ENCODE measurements at regions not wholly inside any gene's neighbourhood (a gene's known extent, or its start where the extent isn't known, plus 50 kb on each side); places are given as distances from the start of the nearest gene placed in this dataset.

- Histone ChIP-seq H3K9me3 (replicated peaks; ENCODE audit: control insufficient read depth, insufficient read depth, low read length) (no peaks in the 10 kb centered on the region), H3K4me2 (ENCODE audit: insufficient read depth, low read length) (no peak overlapping the region), H3K27me3 (ENCODE audit: control insufficient read depth in 2 of 2, insufficient read depth in 2 of 2, low read length in 2 of 2) (peaks cover 8 to 15% of the 10 kb centered on the region in 2 experiments), H3K9me1 (replicated peaks; ENCODE audit: control insufficient read depth, extremely low read depth, insufficient read depth, low read length) (no peaks in the 10 kb centered on the region), H3K4me1 (ENCODE audit: control insufficient read depth, extremely low read depth, insufficient read depth, low read length) (no peaks in the 10 kb centered on the region), H2AFZ (ENCODE audit: low read depth, low read length) (no peak overlapping the region), H3K4me3 (replicated peaks in 1 of 3; ENCODE audit: insufficient read depth in 1 of 3, low read depth in 1 of 3, low read length in 3 of 3) (no peak overlapping the region), H3K36me3 (ENCODE audit: control insufficient read depth in 2 of 2, extremely low read depth in 1 of 2, insufficient read depth in 2 of 2, low read length in 2 of 2) (no peaks in the 10 kb centered on the region), H4K20me1 (replicated peaks; ENCODE audit: control insufficient read depth, extremely low read depth, insufficient read depth, low read length) (no peaks in the 10 kb centered on the region), H3K27ac (ENCODE audit: insufficient read depth, low read depth, low read length) (no peak overlapping the region), H3K9ac (replicated peaks; ENCODE audit: extremely low read depth, insufficient read depth, low read length) (no peak overlapping the region), H3K79me2 (ENCODE audit: control insufficient read depth, insufficient read depth, low read length) (no peaks in the 10 kb centered on the region)
- ChIA-PET CTCF (no interaction called here), POLR2A (no interaction called here)
- DNase-seq (ENCODE audit: low read depth, low spot score) (no peak), FAIRE-seq (no peak)
- dilution Hi-C loops (cut with MboI; ENCODE audit: extremely low pct_ligation_motif_present, low sequenced_read_pairs) = no loop called here
- intact Hi-C loops (cut with micrococcal nuclease) = no loop called here
- TF ChIP-seq JUN (IDR thresholded peaks at IDR 0.05; ENCODE audit: borderline replicate concordance, insufficient read depth, insufficient read length, low read depth) = no peak
- BruUV-seq (replicated peaks) = no TSS peak
Measured at GRCh38 chr3:45302470-45302869, 76.4 kb upstream of the TMEM158 start.

GRCh38 chr3:45306406-45307008 is 80.4 kb upstream of the TMEM158 start:
- no TSS peak for BruUV-seq (replicated peaks)
- no peaks in the 10 kb centered on the region for H3K9me1 ChIP-seq (replicated peaks; ENCODE audit: control insufficient read depth, extremely low read depth, insufficient read depth, low read length)
- H2AFZ ChIP-seq (ENCODE audit: low read depth, low read length) = no peak overlapping the region
- no peaks in the 10 kb centered on the region for H3K36me3 ChIP-seq (ENCODE audit: control insufficient read depth in 2 of 2, extremely low read depth in 1 of 2, insufficient read depth in 2 of 2, low read length in 2 of 2)
- no peak overlapping the region for H3K4me3 ChIP-seq (replicated peaks in 1 of 3; ENCODE audit: insufficient read depth in 1 of 3, low read depth in 1 of 3, low read length in 3 of 3)
- DNase-seq (ENCODE audit: low read depth, low spot score) (no peak), FAIRE-seq (no peak)
- H3K27me3 ChIP-seq (ENCODE audit: control insufficient read depth in 2 of 2, insufficient read depth in 2 of 2, low read length in 2 of 2) = peaks cover 1 to 5% of the 10 kb centered on the region in 2 experiments
- intact Hi-C loops (cut with micrococcal nuclease) = no loop called here
- no peaks in the 10 kb centered on the region for H3K79me2 ChIP-seq (ENCODE audit: control insufficient read depth, insufficient read depth, low read length)
- TF ChIP-seq POLR2A (IDR thresholded peaks at IDR 0.05; ENCODE audit: low read depth, low read length) (no peak), POLR2AphosphoS5 (IDR thresholded peaks at IDR 0.05; ENCODE audit: insufficient read depth, low read depth, low read length) (no peak), JUN (IDR thresholded peaks at IDR 0.05; ENCODE audit: borderline replicate concordance, insufficient read depth, insufficient read length, low read depth) (no peak), FOS (IDR thresholded peaks at IDR 0.05; ENCODE audit: borderline replicate concordance, insufficient read depth, low read length) (no peak), GATA2 (IDR thresholded peaks at IDR 0.05; ENCODE audit: insufficient read depth, insufficient read length, low read depth, low read length) (no peak), MYC (IDR thresholded peaks at IDR 0.05; ENCODE audit: low read depth, low read length) (no peak), CTCF (IDR thresholded peaks at IDR 0.05; ENCODE audit: extremely low read depth in 1 of 2, insufficient read depth in 1 of 2, low read depth in 1 of 2, low read length in 2 of 2) (no peak), MAX (IDR thresholded peaks at IDR 0.05; ENCODE audit: insufficient read depth, insufficient read length) (no peak), EZH2 (IDR thresholded peaks at IDR 0.05; ENCODE audit: borderline replicate concordance, low read depth, low read length, severe bottlenecking) (no peak)
- no peak overlapping the region for H3K4me2 ChIP-seq (ENCODE audit: insufficient read depth, low read length)
- POLR2A ChIA-PET = interaction anchor here (0.6 kb wide), 1 partner anchor 974 kb away, joined by 3 read pairs; no protein-coding TSS in a partner anchor
- H3K9me3 ChIP-seq (replicated peaks; ENCODE audit: control insufficient read depth, insufficient read depth, low read length) = no peaks in the 10 kb centered on the region
- no peak overlapping the region for H3K9ac ChIP-seq (replicated peaks; ENCODE audit: extremely low read depth, insufficient read depth, low read length)
- dilution Hi-C loops (cut with MboI; ENCODE audit: extremely low pct_ligation_motif_present, low sequenced_read_pairs) = no loop called here
- H3K4me1 ChIP-seq (ENCODE audit: control insufficient read depth, extremely low read depth, insufficient read depth, low read length) = no peaks in the 10 kb centered on the region
- no peak overlapping the region for H3K27ac ChIP-seq (ENCODE audit: insufficient read depth, low read depth, low read length)
- H4K20me1 ChIP-seq (replicated peaks; ENCODE audit: control insufficient read depth, extremely low read depth, insufficient read depth, low read length) = no peaks in the 10 kb centered on the region
- CTCF ChIA-PET = interaction anchor here (1.2 kb wide), 1 partner anchor 11 kb away, joined by 3 read pairs; no protein-coding TSS in a partner anchor
